GM19397 (cell line): ENCODE measurements at regions not wholly inside any gene's neighbourhood (a gene's known extent, or its start where the extent isn't known, plus 50 kb on each side); places are given as distances from the start of the nearest gene placed in this dataset.
A peak's percentile ranks its signal among the peaks of the same experiment; 100 is the strongest.
"Not testable (repeated sequence)": the region's sequence is repeated elsewhere in the genome, so short reads cannot be mapped to it uniquely, and the experiment has no call there.

Experiments
- ATAC-seq: cut with Tn5 transposase; IDR thresholded peaks from one replicate; pipeline ENCODE4 v1.9.1; 2021; ENCODE audit warnings: mild to moderate bottlenecking, moderate library complexity; ENCODE audit not compliant: unreplicated experiment

DNA sequence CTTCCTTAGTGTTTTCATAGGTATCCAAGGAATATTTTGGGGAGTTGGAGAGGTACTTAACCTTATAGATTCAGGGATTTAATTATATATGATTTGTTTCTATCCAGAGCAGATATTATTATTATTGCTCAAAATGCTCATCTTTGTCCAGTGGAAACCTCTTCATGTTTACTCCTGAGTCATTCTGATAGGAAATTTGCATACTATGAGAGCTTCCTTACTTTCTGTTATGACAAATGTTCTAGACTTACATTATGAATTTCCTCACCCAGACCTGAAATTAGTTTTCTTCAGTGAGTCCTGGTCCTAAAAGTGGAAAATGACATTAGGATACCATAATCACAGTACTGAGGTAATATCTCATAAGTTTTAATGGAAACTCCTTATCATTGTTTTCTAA is 57.5 kb upstream of the PLPPR5 start:
- ATAC-seq, result no peak

- ATAC-seq, result no peak
These were observed 64.5 kb upstream of the PLPPR5 start for GRCh38 chr1:99069146-99069545.

DNA sequence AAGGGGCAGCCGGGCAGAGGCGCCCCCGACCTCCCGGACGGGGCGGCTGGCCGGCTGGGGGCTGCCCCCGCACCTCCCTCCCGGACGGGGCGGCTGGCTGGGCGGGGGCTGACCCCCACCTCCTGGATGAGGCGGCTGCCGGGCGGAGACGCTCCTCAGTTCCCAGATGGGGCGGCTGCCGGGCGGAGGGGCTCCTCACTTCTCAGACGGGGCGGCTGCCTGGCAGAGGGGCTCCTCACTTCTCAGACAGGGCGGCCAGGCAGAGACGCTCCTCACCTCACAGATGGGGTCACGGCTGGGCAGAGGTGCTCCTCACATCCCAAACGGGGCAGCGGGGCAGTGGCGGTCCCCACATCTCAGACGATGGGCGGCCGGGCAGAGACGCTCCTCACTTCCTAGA is 73.9 kb upstream of the PLPPR5 start:
- not testable (repeated sequence) for ATAC-seq

- ATAC-seq, result no peak
These were observed 77.7 kb upstream of the PLPPR5 start for GRCh38 chr1:99082366-99082765.

DNA sequence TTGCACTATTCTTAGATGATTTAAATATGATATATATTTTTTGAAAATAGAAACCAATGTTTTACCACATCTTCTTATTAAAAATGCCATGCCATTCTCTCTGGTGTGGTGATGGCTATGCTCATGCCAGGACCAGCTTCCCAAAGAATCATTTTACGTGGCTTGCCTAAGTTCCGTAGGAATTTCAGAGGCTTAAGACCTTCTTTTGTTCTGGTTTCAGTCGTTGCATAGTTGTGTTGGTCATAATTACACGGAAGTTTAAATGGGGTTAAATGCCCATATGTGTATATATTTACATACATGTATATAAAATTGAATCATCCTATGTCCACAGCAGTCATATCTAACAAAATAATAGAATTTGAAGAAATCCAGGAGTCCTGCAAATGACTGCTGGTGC is 78.7 kb upstream of the PLPPR5 start:
- no peak for ATAC-seq

DNA sequence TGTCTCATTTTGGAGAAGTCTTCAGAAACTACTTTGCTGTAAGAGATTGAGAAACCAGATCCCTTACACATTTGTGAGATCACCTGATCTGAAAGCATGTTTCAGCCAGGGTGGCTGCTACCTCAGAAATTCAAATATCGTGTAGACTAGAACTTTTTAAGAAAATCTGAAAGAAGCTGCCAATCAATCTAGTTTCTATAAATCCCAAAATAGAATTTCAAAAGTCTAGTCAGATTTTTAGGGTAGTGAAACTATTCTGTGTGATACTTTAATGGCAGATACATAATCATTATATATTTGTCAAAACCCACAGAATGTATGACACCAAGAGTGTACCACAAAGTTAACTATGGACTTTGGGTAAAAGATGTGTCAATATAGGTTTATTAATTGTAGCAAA is 79.9 kb upstream of the PLPPR5 start:
- ATAC-seq, result peak; percentile 72

- ATAC-seq, result no peak
These were observed 81.4 kb upstream of the PLPPR5 start for GRCh38 chr1:99086057-99086456.

GRCh38 chr1:99098589-99098988 is 93.9 kb upstream of the PLPPR5 start:
- ATAC-seq, result no peak

DNA sequence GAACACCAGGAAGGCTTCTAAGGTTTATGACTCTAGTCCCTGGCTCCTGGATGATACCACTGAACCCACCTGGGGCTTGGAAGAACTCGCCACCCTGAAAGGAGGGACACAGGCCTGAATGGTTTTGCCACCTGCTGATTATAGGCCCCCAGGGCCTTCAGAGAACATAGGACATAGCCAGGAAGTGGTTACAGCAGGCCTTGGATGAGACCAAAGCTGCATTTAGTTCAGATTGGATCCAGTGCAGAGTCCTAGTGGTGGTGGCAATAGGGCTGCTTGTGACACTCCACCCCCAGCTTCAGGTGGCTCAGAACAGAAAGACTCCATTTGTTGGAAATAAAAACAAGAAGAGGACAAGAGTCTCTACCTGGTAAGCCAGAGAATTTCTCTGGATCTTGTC is 101.6 kb upstream of the PLPPR5 start:
- ATAC-seq, result no peak

DNA sequence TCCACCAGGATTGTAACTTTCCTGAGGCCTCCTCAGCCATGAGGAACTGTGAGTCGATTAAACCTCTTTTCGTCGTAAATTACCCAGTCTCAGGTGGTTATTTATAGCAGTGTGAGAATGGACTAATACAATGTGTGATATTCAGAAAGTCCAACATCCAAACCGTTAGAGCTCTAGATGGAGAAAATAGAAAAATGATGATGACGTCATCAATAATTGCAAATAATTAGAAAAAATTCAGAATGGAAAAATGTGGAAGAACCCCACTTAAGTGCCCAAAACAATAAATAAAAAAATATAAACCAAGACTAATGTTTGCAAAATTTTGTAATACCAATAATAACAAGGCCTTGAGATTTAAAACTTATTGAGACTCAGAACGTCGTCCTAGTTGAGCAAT is 103.0 kb upstream of the PLPPR5 start:
- ATAC-seq, result no peak

GRCh38 chr1:99110140-99111041 is 105.7 kb upstream of the PLPPR5 start:
- ATAC-seq, result no peak

DNA sequence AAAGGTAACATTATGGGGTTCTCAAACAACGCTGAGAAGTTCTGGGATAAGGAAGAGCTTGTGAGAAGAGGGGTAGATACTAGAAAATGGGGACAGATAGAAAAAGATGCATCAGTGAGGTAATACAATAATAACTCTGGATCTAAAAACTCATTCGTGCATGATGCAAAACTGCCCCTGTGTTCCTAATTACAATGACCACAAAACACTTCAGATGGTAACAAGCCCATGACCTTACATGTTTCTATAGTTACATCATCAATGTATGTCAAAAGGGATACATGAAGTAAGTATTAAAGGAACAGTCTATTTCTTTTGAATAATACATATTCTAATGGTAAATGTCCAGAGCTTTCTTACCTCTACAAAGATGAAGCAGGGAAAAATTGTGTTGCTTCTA is 110.6 kb upstream of the PLPPR5 start:
- no peak for ATAC-seq

- ATAC-seq, result no peak
These were observed 114.5 kb upstream of the PLPPR5 start for GRCh38 chr1:99119188-99119587.

DNA sequence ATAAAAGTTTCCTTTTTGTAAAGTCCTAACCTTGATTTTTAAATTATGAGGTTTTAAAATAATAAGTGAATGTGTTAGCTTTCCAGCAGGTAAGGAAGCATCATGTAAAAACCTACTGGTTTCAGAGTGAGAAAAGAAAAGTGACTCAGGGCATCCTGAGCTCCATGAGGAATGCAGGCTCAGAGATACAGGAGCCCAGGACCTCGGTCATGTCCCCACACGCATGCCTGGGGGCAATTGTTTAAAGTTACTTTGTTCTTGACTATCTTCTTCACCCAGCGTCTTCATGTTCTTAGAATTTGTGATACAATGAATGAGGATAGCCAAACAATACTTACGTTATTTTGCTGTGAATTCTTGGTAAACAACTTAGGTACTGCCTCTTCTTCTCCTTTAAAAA is 117.4 kb upstream of the PLPPR5 start:
- no peak for ATAC-seq

DNA sequence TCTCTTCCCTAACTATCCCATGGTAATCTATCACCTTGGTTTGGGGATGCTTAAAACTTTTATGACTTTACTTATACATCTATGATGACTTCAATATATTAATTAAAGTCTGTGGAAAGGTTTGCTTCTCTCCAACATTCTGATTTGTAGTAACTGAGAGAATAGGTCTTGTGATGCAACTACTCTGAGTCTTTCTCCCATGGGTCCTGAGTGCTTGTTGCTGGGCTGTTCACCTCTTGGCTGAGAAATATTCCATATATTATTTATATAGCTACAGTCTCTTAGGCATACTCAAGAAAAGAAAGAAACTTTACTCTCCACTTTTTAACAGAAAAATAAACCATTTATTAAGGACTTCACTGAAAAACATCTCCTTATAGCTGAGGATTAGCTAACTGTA is 119.3 kb upstream of the PLPPR5 start:
- ATAC-seq, result no peak

DNA sequence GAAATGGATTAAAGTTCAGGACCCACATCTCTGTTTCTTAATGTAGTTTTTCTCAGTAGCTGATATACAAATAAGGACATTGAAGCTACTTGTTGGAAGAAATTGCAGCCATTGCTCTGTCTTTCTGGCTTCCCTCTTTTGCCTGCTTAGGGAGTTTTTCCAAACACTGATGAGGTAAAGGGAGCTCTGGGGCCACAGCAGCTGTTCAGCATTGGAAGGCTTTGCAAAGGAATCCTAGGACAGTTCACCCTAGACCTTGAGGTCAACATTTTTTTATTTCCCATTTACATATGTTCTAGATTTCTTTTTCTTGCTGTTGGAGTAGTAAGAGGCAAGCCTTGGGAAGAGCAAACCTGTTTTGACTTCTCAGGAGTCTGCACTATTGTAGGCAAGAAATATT is 126.9 kb upstream of the PLPPR5 start:
- ATAC-seq, result no peak

DNA sequence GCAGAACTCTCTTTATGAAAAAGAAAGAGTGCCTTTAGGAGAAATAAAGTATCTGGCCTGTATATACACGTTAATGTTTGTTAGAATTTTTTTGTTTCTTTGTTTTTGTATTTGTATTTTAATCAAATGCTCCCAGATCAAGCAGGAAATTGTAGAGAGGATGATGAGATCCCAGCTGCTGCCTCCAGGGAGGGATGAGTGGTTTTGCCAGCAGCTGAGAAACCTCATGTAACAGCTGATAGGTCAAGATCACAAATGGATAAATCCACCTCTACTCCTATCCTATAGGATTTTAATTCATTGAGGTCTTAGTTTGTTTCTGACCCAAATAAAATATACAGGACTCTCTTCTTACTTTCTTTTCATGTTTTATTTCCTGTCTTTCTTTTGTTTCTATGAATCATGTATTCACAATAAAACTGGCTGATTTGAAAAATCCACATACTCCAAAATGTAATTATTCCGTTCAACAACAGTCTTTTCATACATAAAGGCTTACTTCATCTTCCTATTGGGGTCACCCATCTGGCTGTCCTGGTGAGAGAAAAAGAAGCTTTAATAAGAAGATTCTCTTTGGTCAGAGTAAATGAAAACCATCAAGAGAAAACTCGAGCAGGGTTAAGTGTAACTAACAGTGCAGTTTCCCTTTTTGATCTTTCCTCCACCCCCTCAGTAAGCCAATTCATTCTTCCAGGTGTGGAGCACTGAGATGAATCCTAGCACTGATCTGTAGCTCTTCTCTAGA is 129.3 kb upstream of the PLPPR5 start:
- no peak for ATAC-seq

DNA sequence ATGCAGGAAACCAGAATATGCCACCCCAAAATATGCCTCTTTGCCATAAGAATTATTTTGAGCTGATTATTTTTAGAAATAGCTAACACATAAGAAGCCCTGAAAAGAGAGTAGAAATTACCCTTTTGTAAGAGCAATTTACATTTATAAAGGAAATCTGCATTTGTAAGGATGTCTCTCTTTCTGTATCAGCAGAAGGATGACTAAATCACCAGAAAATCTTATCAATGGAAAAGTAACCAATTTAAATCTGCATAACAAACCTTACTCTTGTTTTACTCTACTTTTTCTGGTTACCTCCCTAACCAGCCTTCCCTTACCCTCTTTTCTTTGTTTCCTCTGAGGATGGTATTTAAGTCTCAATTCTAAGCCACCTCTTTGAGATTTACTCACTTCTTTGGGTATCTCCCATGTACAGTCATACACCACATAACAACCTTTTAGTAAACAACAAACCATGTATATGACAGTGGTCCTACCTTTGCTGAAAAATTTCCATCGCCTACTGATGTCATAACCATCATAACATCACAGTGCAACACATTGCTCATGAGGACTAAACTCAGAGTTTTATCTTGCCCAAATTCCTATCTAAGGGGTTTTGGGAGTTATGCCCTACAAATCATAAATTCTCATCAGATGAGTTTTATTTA is 126.6 kb upstream of the PLPPR4 start:
- ATAC-seq, result no peak

DNA sequence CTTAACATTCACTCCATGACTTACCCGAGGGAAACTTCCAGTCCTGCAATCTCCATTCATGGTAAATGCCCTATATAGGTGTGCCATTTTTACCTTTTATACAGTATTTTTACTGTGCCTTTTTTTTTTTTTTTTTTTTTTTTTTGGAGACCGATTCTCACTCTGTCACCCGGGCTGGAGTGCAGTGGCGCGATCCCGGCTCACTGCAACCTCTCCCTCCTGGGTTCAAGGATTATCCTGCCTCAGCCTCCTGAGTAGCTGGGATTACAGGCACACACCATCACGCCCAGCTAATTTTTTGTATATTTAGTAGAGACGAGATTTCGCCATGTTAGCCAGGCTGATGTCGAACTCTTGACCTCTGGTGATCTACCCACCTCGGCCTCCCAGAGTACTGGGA is 124.4 kb upstream of the PLPPR4 start:
- no peak for ATAC-seq

- ATAC-seq, result no peak
These were observed 118.0 kb upstream of the PLPPR4 start for GRCh38 chr1:99146129-99146848.

DNA sequence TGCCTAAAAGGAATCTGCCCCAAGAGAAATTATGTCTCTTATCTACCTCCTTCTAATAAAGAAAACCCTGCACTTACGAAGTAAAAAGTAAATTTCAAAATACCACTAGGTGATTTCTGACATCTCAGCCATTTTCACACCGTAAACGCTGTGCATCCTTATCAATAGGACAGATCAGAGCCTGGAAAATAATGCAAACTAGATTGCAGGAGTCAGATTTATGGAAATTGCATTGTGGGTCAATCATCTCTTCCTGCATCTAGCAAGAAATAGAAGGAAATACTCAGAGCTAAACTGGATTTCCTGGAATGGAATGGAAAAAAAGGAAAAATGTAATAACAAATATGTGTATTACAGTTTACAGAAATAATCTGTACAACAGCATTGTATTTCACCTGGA is 114.3 kb upstream of the PLPPR4 start:
- no peak for ATAC-seq
